CD4-positive, alpha-beta T cell treated with Interferon alpha-2 for 1 hour (primary cell): ENCODE measurements at regions not wholly inside any gene's neighbourhood (a gene's known extent, or its start where the extent isn't known, plus 50 kb on each side); places are given as distances from the start of the nearest gene placed in this dataset.

ENCODE experiments used
- DNase-seq, 2 donors: peaks; one replicate each; pipeline ENCODE4 v3.0.0-alpha.2; 2020 to 2022

GRCh38 chr16:5378531-5378930 is 280.9 kb upstream of the EEF2KMT start:
- no peak for DNase-seq

GRCh38 chr16:5377280-5377898 is 279.8 kb upstream of the EEF2KMT start:
- no peak for DNase-seq

GRCh38 chr16:5374184-5374583 is 276.6 kb upstream of the EEF2KMT start:
- DNase-seq: no peak

GRCh38 chr16:5367951-5368350 is 270.4 kb upstream of the EEF2KMT start:
- no peak for DNase-seq

GRCh38 chr16:5366126-5366525 is 268.5 kb upstream of the EEF2KMT start:
- no peak for DNase-seq

- no peak for DNase-seq
Observed at GRCh38 chr16:5364186-5364585, 266.6 kb upstream of the EEF2KMT start.

- DNase-seq: no peak
Observed at GRCh38 chr16:5361322-5361721, 263.7 kb upstream of the EEF2KMT start.

- DNase-seq: no peak
Observed at GRCh38 chr16:5354645-5355044, 257.1 kb upstream of the EEF2KMT start.

GRCh38 chr16:5349670-5350517 is 252.3 kb upstream of the EEF2KMT start:
- DNase-seq: no peak

- no peak for DNase-seq
Observed at GRCh38 chr16:5349101-5349500, 251.5 kb upstream of the EEF2KMT start.

- no peak for DNase-seq
Observed at GRCh38 chr16:5347561-5347960, 250.0 kb upstream of the EEF2KMT start.

GRCh38 chr16:5336941-5337340 is 239.3 kb upstream of the EEF2KMT start:
- DNase-seq: no peak

GRCh38 chr16:5333991-5334390 is 236.4 kb upstream of the EEF2KMT start:
- no peak for DNase-seq

GRCh38 chr16:5333126-5333525 is 235.5 kb upstream of the EEF2KMT start:
- DNase-seq: no peak

- no peak for DNase-seq
Observed at GRCh38 chr16:5330058-5330457, 232.5 kb upstream of the EEF2KMT start.

- DNase-seq: no peak
Observed at GRCh38 chr16:5328546-5328945, 231.0 kb upstream of the EEF2KMT start.

GRCh38 chr16:5326395-5326794 is 228.8 kb upstream of the EEF2KMT start:
- DNase-seq: no peak

GRCh38 chr16:5325932-5326331 is 228.3 kb upstream of the EEF2KMT start:
- DNase-seq: no peak

GRCh38 chr16:5323284-5324141 is 225.9 kb upstream of the EEF2KMT start:
- DNase-seq: no peak

- no peak for DNase-seq
Observed at GRCh38 chr16:5321930-5322329, 224.3 kb upstream of the EEF2KMT start.

GRCh38 chr16:5319799-5320198 is 222.2 kb upstream of the EEF2KMT start:
- DNase-seq: no peak

GRCh38 chr16:5315914-5316313 is 218.3 kb upstream of the EEF2KMT start:
- DNase-seq: no peak

- DNase-seq: no peak
Observed at GRCh38 chr16:5314377-5314776, 216.8 kb upstream of the EEF2KMT start.
